HepG2 (cell line): ENCODE measurements at regions not wholly inside any gene's neighbourhood (a gene's known extent, or its start where the extent isn't known, plus 50 kb on each side); places are given as distances from the start of the nearest gene placed in this dataset.

ENCODE experiments used
- CEBPG ChIP-seq: IDR thresholded peaks from 2 replicates; pipeline ENCODE4 v1.6.1; 2016
- EZH2 ChIP-seq: conservative IDR thresholded peaks from 2 replicates; pipeline ENCODE4 v1.6.1; 2012; ENCODE audit warnings: mild to moderate bottlenecking, low read depth, low read length, moderate library complexity
- KAT2B ChIP-seq: fragments of 150-350 bp; IDR thresholded peaks from 2 replicates; pipeline ENCODE4 v1.6.1; 2014; ENCODE audit warnings: low read depth, low read length, borderline replicate concordance
- MAFF ChIP-seq: IDR thresholded peaks from 2 replicates; pipeline ENCODE4 v1.6.1; 2011; ENCODE audit warnings: low read depth, low read length, improper control_type of control experiment
- NFE2L1 ChIP-seq: sonication (generic); formaldehyde crosslinking; IDR thresholded peaks from 2 replicates; pipeline ENCODE4 v1.4.0; 2020; ENCODE audit warnings: missing genetic modification reagents, mild to moderate bottlenecking, borderline replicate concordance
- POLR2A ChIP-seq, 2 experiments: IDR thresholded peaks; 2 replicates each; pipeline ENCODE4 v1.6.1; 2011; ENCODE audit warnings: low read depth in 2 of 2, low read length in 2 of 2, mild to moderate bottlenecking in 1 of 2, moderate library complexity in 1 of 2; ENCODE audit not compliant: insufficient read depth in 1 of 2
- SIN3A ChIP-seq: IDR thresholded peaks from 2 replicates; pipeline ENCODE4 v1.6.1; 2011; ENCODE audit warnings: low read depth, mild to moderate bottlenecking, control low read depth, low read length, borderline replicate concordance
- ZNF660 ChIP-seq: sonication (generic); formaldehyde crosslinking; IDR thresholded peaks from 2 replicates; pipeline ENCODE4 v1.5.1; 2020; ENCODE audit warnings: mild to moderate bottlenecking, low read depth, missing genetic modification reagents, borderline replicate concordance
- ZNF850 ChIP-seq: sonication (generic); formaldehyde crosslinking; conservative IDR thresholded peaks from 2 replicates; pipeline ENCODE4 v1.9.0; 2021; ENCODE audit warnings: mild to moderate bottlenecking, missing genetic modification reagents
- TF ChIP-seq, protein P1 (sequence below): sonication (generic); formaldehyde crosslinking; IDR thresholded peaks from 2 replicates; pipeline ENCODE4 v1.5.0; 2020; ENCODE audit warnings: mild to moderate bottlenecking, missing genetic modification reagents, moderate library complexity
- TF ChIP-seq, protein P2 (sequence below), 2 experiments: sonication (generic) in 1 of 2; formaldehyde crosslinking in 1 of 2; IDR thresholded peaks; 2 replicates each; pipeline versions ENCODE4 v1.4.0 to v1.6.1; 2018 to 2020; ENCODE audit warnings: missing genetic modification reagents in 2 of 2, borderline replicate concordance in 1 of 2, low read depth in 1 of 2, mild to moderate bottlenecking in 1 of 2, missing biosample characterization in 1 of 2

DNA sequence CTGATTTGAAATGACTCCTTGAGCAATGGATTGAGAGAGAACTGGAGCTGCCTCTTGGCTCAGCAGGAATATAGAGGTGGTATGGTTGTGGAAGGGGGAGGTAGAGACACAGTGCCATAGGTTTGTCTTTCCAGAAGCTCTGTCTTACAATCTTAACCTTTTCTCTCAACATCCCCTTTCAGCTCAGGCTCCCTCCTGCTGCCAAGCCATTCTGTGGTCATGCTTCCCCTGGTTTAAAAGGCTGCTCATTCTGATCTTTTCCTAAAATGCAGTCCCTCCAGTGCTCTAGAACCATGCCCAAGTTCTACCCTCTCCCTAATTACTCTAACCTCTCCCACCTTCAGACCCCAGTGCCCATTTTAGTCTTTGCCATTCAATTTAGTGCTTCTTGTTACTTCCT, 517.9 kb upstream of the MARCKS start:
- TF ChIP-seq, protein P1, sequence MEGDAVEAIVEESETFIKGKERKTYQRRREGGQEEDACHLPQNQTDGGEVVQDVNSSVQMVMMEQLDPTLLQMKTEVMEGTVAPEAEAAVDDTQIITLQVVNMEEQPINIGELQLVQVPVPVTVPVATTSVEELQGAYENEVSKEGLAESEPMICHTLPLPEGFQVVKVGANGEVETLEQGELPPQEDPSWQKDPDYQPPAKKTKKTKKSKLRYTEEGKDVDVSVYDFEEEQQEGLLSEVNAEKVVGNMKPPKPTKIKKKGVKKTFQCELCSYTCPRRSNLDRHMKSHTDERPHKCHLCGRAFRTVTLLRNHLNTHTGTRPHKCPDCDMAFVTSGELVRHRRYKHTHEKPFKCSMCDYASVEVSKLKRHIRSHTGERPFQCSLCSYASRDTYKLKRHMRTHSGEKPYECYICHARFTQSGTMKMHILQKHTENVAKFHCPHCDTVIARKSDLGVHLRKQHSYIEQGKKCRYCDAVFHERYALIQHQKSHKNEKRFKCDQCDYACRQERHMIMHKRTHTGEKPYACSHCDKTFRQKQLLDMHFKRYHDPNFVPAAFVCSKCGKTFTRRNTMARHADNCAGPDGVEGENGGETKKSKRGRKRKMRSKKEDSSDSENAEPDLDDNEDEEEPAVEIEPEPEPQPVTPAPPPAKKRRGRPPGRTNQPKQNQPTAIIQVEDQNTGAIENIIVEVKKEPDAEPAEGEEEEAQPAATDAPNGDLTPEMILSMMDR = no peak
- TF ChIP-seq ZNF660 (CRISPR knock-in tag) = no peak
- no peak for TF ChIP-seq KAT2B
- no peak for TF ChIP-seq SIN3A
- TF ChIP-seq, protein P2, sequence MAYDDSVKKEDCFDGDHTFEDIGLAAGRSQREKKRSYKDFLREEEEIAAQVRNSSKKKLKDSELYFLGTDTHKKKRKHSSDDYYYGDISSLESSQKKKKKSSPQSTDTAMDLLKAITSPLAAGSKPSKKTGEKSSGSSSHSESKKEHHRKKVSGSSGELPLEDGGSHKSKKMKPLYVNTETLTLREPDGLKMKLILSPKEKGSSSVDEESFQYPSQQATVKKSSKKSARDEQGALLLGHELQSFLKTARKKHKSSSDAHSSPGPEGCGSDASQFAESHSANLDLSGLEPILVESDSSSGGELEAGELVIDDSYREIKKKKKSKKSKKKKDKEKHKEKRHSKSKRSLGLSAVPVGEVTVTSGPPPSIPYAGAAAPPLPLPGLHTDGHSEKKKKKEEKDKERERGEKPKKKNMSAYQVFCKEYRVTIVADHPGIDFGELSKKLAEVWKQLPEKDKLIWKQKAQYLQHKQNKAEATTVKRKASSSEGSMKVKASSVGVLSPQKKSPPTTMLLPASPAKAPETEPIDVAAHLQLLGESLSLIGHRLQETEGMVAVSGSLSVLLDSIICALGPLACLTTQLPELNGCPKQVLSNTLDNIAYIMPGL (CRISPR knock-in tag; IDR thresholded peaks at IDR 0.05; ENCODE audit: borderline replicate concordance in 1 of 2, low read depth in 1 of 2) = no peak
- TF ChIP-seq NFE2L1 (CRISPR knock-in tag) = no peak
- no peak for TF ChIP-seq CEBPG (CRISPR knock-in tag)
- no peak for TF ChIP-seq MAFF
- no peak for TF ChIP-seq EZH2
- TF ChIP-seq POLR2A (IDR thresholded peaks at IDR 0.05; ENCODE audit: insufficient read depth in 1 of 2, low read depth in 2 of 2, low read length in 2 of 2) = no peak
- no peak for TF ChIP-seq ZNF850 (CRISPR knock-in tag)
